Liver (tissue), 8 donors: ENCODE measurements at regions not wholly inside any gene's neighbourhood (a gene's known extent, or its start where the extent isn't known, plus 50 kb on each side); places are given as distances from the start of the nearest gene placed in this dataset.

ENCODE experiments used
- DNase-seq: peaks from one replicate; pipeline ENCODE4 v3.0.0-alpha.2; 2017; ENCODE audit warnings: low spot score
- H3K27ac ChIP-seq, 2 donors: one replicate each; pipeline ENCODE4 v1.7.0; 2013; ENCODE audit warnings: inconsistent platforms in 2 of 2, low read length in 2 of 2, control low read depth in 1 of 2, low read depth in 1 of 2, mild to moderate bottlenecking in 1 of 2
- H3K27me3 ChIP-seq, 4 donors: one replicate each; pipeline versions ENCODE4 v1.6.1 to v1.7.0; 2013; ENCODE audit warnings: low read length in 3 of 4, inconsistent platforms in 1 of 4, mild to moderate bottlenecking in 1 of 4, moderate library complexity in 1 of 4; ENCODE audit not compliant: control insufficient read depth in 4 of 4, insufficient read depth in 4 of 4
- H3K36me3 ChIP-seq, 4 donors: one replicate each; pipeline versions ENCODE4 v1.6.1 to v1.7.0; 2013; ENCODE audit warnings: low read length in 3 of 4, mild to moderate bottlenecking in 3 of 4, low read depth in 1 of 4, moderate library complexity in 1 of 4; ENCODE audit not compliant: control insufficient read depth in 4 of 4, insufficient read depth in 3 of 4
- H3K4me1 ChIP-seq, 4 donors: one replicate each; pipeline versions ENCODE4 v1.6.1 to v1.7.0; 2013; ENCODE audit warnings: low read length in 3 of 4, mild to moderate bottlenecking in 3 of 4, moderate library complexity in 1 of 4; ENCODE audit not compliant: control insufficient read depth in 4 of 4, insufficient read depth in 4 of 4
- H3K4me3 ChIP-seq, 3 donors: one replicate each; pipeline versions ENCODE4 v1.6.1 to v1.7.0; 2013; ENCODE audit warnings: low read length in 3 of 3, control low read depth in 1 of 3, low read depth in 1 of 3, mild to moderate bottlenecking in 1 of 3
- H3K9ac ChIP-seq, 2 donors: one replicate each; pipeline ENCODE4 v1.7.0; 2013; ENCODE audit warnings: low read length in 2 of 2, mild to moderate bottlenecking in 2 of 2, moderate library complexity in 2 of 2, control low read depth in 1 of 2, low read depth in 1 of 2
- H3K9me3 ChIP-seq, 4 donors: one replicate each; pipeline versions ENCODE4 v1.6.1 to v1.7.0; 2013; ENCODE audit warnings: low read length in 3 of 4; ENCODE audit not compliant: control insufficient read depth in 4 of 4
- CTCF ChIP-seq: fragments of 150-350 bp; IDR thresholded peaks from 2 replicates; pipeline ENCODE4 v1.5.1; 2017; ENCODE audit warnings: improper control_type of control experiment, low read depth, low read length; ENCODE audit not compliant: missing input control
- EGR1 ChIP-seq, 2 donors: IDR thresholded peaks; 2 replicates each; pipeline ENCODE4 v1.6.1; 2016 to 2018; ENCODE audit warnings: antibody characterized with exemption in 2 of 2, low read depth in 2 of 2
- FOXA1 ChIP-seq: IDR thresholded peaks from 2 replicates; pipeline ENCODE4 v1.6.1; 2016; ENCODE audit warnings: antibody characterized with exemption
- FOXA2 ChIP-seq: IDR thresholded peaks from 2 replicates; pipeline ENCODE4 v1.6.1; 2016; ENCODE audit warnings: antibody characterized with exemption
- GABPA ChIP-seq, 2 donors: IDR thresholded peaks in 1 of 2; conservative IDR thresholded peaks in 1 of 2; 2 replicates each; pipeline ENCODE4 v1.6.1; 2016; ENCODE audit warnings: antibody characterized with exemption in 2 of 2, mild to moderate bottlenecking in 1 of 2, moderate library complexity in 1 of 2
- HNF4A ChIP-seq, 2 donors: conservative IDR thresholded peaks; 2 replicates each; pipeline ENCODE4 v1.6.1; 2016; ENCODE audit warnings: antibody characterized with exemption in 2 of 2, mild to moderate bottlenecking in 2 of 2
- HNF4G ChIP-seq: IDR thresholded peaks from 2 replicates; pipeline ENCODE4 v1.6.1; 2016; ENCODE audit warnings: antibody characterized with exemption
- JUND ChIP-seq, 2 donors: IDR thresholded peaks; 2 replicates each; pipeline ENCODE4 v1.6.1; 2016; ENCODE audit warnings: antibody characterized with exemption in 2 of 2
- NR2F2 ChIP-seq: IDR thresholded peaks from 2 replicates; pipeline ENCODE4 v1.6.1; 2016; ENCODE audit warnings: antibody characterized with exemption
- RAD21 ChIP-seq, 2 donors: IDR thresholded peaks; 2 replicates each; pipeline ENCODE4 v1.6.1; 2016; ENCODE audit warnings: antibody characterized with exemption in 2 of 2, mild to moderate bottlenecking in 2 of 2
- RXRA ChIP-seq, 2 donors: IDR thresholded peaks; 2 replicates each; pipeline ENCODE4 v1.6.1; 2017 to 2018; ENCODE audit warnings: antibody characterized with exemption in 2 of 2, mild to moderate bottlenecking in 1 of 2
- TAF1 ChIP-seq: conservative IDR thresholded peaks from 2 replicates; pipeline ENCODE4 v1.6.1; 2016; ENCODE audit warnings: antibody characterized with exemption, mild to moderate bottlenecking
- YY1 ChIP-seq: IDR thresholded peaks from 2 replicates; pipeline ENCODE4 v1.6.1; 2016; ENCODE audit warnings: antibody characterized with exemption, mild to moderate bottlenecking
- WGBS: extraction: QIAGEN DNeasy Blood & Tissue Kit; methylation state at CpG from one replicate; pipeline ENCODE4 v1.1.7; 2013; 5-methylcytosine and 5-hydroxymethylcytosine counted together
- TF ChIP-seq, protein P1 (sequence below): IDR thresholded peaks from 2 replicates; pipeline ENCODE4 v1.6.1; 2016; ENCODE audit warnings: antibody characterized with exemption
- TF ChIP-seq, protein P2 (sequence below): IDR thresholded peaks from 2 replicates; pipeline ENCODE4 v1.6.1; 2016; ENCODE audit warnings: antibody characterized with exemption
- TF ChIP-seq, protein P3 (sequence below): IDR thresholded peaks from 2 replicates; pipeline ENCODE4 v1.6.1; 2016; ENCODE audit warnings: antibody characterized with exemption
- donor health status: healthy.
- donor health status: healthy.
- donor health status: healthy.
- donor health status: healthy.
- donor health status: healthy.

DNA sequence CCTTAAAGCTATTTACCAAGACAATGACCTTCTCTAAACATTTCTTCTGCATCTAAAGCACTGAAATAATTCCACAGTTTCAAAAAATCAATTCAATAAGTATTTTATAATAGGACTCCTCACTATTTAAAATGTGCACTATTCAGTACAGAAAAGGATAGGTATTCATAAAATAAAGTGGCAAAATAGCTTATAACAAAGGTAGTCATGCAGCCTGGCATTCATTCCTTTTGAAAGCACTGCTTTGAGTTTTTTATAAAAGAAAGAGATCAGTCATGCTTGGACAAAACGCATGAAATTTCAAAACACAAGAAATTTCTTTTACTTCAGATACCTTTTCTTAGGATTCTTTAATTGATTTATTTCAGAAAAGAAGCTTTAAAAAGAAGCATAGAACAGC lies 689.7 kb upstream of the PHF14 start:
- TF ChIP-seq RXRA (IDR thresholded peaks at IDR 0.05): no peak
- TF ChIP-seq HNF4G: no peak
- no peak for TF ChIP-seq RAD21 (IDR thresholded peaks at IDR 0.05)
- TF ChIP-seq, protein P1, sequence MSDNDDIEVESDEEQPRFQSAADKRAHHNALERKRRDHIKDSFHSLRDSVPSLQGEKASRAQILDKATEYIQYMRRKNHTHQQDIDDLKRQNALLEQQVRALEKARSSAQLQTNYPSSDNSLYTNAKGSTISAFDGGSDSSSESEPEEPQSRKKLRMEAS: no peak
- TF ChIP-seq FOXA1: no peak
- TF ChIP-seq CTCF: no peak
- TF ChIP-seq TAF1: no peak
- TF ChIP-seq, protein P2, sequence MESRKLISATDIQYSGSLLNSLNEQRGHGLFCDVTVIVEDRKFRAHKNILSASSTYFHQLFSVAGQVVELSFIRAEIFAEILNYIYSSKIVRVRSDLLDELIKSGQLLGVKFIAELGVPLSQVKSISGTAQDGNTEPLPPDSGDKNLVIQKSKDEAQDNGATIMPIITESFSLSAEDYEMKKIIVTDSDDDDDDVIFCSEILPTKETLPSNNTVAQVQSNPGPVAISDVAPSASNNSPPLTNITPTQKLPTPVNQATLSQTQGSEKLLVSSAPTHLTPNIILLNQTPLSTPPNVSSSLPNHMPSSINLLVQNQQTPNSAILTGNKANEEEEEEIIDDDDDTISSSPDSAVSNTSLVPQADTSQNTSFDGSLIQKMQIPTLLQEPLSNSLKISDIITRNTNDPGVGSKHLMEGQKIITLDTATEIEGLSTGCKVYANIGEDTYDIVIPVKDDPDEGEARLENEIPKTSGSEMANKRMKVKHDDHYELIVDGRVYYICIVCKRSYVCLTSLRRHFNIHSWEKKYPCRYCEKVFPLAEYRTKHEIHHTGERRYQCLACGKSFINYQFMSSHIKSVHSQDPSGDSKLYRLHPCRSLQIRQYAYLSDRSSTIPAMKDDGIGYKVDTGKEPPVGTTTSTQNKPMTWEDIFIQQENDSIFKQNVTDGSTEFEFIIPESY: no peak
- WGBS: 81% methylated on average over 1 of the region's 1 CpG
- no peak for DNase-seq
- H3K27me3 ChIP-seq: no peaks in the 10 kb centered on the region
- H3K9ac ChIP-seq: no peak overlapping the region
- no peak overlapping the region for H3K27ac ChIP-seq
- no peaks in the 10 kb centered on the region for H3K4me1 ChIP-seq
- H3K4me3 ChIP-seq: no peak overlapping the region
- peaks cover 0 to 3% (median 0%) of the 10 kb centered on the region in 4 donors for H3K9me3 ChIP-seq
- no peaks in the 10 kb centered on the region for H3K36me3 ChIP-seq

DNA sequence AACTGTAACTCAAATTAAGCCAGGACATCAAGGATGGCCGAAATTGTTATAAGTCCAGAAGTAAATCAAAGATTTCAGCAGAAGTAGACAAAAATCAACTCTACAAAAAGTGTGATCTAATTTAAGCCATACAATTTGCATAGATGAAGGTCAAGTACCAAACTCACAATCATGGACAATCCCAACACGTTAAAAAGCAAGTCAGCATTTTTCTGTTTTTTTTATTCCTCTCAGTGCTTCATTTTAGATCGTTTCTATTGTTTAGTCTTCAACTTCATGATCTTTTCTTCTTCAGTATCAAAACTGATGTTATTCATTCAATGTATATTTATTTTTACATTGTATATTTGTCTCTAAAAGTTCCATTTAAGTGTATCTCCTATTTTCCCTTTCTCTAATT lies 674.3 kb upstream of the PHF14 start:
- no peaks in the 10 kb centered on the region for H3K9me3 ChIP-seq
- H3K4me1 ChIP-seq: no peaks in the 10 kb centered on the region
- H3K27me3 ChIP-seq: no peaks in the 10 kb centered on the region
- 54% methylated on average over 3 of the region's 3 CpGs for WGBS
- TF ChIP-seq RXRA (IDR thresholded peaks at IDR 0.05) (no peak), EGR1 (IDR thresholded peaks at IDR 0.05; ENCODE audit: low read depth in 2 of 2) (no peak), FOXA2 (no peak)
- no peaks in the 10 kb centered on the region for H3K36me3 ChIP-seq
- H3K27ac ChIP-seq: no peak overlapping the region
- H3K9ac ChIP-seq: no peak overlapping the region
- DNase-seq: no peak
- H3K4me3 ChIP-seq: no peak overlapping the region

DNA sequence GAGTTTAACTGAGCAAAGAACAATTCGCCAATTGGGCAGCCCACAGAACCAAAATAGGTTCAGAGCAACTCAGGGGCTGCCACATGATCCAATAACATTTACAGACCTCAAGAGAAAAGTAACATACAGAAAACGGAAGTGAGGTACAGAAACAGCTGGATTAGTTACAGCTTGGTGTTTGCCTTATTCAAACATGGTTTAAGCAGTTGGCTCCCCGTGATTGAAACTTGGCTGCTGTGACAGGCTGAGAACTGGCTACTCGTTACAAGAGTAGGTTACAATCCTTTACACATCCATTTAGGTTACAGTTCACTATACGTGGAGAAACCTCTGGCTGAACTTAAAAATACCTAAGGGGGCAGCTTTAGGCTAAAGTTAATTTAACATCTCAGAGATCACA lies 673.1 kb upstream of the PHF14 start:
- Histone ChIP-seq H3K9me3 (no peaks in the 10 kb centered on the region), H3K27me3 (no peaks in the 10 kb centered on the region), H3K4me3 (no peak overlapping the region), H3K36me3 (no peaks in the 10 kb centered on the region), H3K4me1 (no peaks in the 10 kb centered on the region), H3K27ac (no peak overlapping the region), H3K9ac (no peak overlapping the region)
- TF ChIP-seq TAF1 (no peak), EGR1 (IDR thresholded peaks at IDR 0.05; ENCODE audit: low read depth in 2 of 2) (no peak), FOXA1 (no peak), HNF4G (no peak), RXRA (IDR thresholded peaks at IDR 0.05) (no peak), NR2F2 (no peak), JUND (IDR thresholded peaks at IDR 0.05) (no peak), RAD21 (IDR thresholded peaks at IDR 0.05) (no peak), YY1 (no peak), GABPA (IDR thresholded peaks at IDR 0.05 in 1 of 2, conservative IDR thresholded peaks at IDR 0.05 in 1 of 2) (no peak), HNF4A (conservative IDR thresholded peaks at IDR 0.05) (no peak)
- TF ChIP-seq, protein P1: no peak
- TF ChIP-seq, protein P3, sequence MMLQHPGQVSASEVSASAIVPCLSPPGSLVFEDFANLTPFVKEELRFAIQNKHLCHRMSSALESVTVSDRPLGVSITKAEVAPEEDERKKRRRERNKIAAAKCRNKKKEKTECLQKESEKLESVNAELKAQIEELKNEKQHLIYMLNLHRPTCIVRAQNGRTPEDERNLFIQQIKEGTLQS: no peak
- TF ChIP-seq, protein P2: no peak
- no peak for DNase-seq
- WGBS: 21% methylated on average over 5 of the region's 5 CpGs
